Occipital lobe (tissue), 1 donor: ENCODE measurements at regions not wholly inside any gene's neighbourhood (a gene's known extent, or its start where the extent isn't known, plus 50 kb on each side); places are given as distances from the start of the nearest gene placed in this dataset.
A peak's percentile ranks its signal among the peaks of the same experiment; 100 is the strongest.
"Not testable (repeated sequence)": the region's sequence is repeated elsewhere in the genome, so short reads cannot be mapped to it uniquely, and the experiment has no call there.

Source experiments
- DNase-seq: peaks from one replicate; lab custom pipeline; 2025; lab: John Stamatoyannopoulos, UW

DNA sequence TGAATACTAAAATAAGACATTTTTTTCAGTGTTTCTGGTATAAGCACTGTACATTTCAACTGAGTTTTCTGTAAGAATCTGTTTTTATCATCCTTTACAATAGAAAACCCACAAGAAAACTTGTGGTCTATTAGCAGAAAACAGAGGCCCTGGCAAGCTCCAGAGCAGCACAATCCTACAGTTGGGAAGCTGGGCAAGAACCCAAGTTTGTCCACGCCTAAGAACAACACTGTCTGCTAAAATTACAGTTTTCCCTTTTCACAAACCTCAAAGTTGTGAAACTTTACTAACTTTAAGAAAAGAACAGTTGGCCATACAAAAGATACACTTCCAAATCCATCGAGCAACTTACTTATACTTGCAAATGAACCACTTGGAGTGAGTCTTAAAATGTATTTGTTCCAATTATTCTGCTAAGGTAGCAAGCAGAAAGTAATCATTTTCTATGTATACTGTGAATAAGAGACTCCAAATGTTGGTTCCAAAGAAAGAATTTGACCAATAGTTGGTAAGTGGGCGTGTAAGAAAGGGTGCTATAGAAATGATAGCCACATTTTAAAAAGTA, 982.0 kb upstream of the ARRDC3 start:
- peak; percentile 16 for DNase-seq

DNA sequence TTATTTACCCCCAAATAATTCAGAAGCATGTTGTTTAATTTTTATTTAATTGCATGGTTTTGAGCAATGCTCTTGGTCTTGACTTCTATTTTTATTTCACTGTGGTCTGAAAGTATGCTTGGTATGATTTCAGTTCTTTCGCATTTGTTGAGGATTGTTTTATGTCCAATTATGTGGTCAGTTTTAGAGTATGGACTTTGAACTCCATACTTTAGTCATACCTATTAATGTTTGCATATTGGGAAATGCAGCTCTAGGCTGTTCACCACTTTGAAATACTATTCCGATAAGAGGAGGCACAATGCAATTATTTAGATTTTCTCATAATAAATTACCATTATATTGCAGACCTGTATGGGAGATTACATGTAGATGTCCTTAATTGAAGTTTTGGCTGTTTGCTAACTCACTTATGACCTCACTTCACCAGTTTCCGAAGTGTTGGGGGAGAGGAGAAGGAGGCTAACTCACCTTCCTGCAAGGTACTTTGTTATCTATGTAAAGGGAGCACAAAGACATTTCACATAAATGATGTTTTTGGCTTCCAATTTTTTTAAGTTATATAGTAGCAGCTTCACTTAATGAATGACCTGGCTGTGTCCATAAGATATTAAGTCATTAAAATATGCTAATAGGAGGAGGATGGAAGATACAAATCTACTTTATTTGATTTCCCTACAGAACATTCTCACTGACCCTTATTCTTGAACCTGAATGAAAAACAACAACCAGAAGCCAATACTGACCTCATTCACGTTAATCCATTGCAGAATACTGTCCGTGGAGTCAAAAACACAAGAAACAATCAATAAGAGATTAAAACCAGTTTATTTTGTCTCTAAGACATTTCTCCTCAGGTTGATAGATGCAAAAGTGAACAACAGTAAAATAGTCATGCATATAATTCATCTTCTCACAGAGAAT, 970.3 kb upstream of the ARRDC3 start:
- DNase-seq: no peak

DNA sequence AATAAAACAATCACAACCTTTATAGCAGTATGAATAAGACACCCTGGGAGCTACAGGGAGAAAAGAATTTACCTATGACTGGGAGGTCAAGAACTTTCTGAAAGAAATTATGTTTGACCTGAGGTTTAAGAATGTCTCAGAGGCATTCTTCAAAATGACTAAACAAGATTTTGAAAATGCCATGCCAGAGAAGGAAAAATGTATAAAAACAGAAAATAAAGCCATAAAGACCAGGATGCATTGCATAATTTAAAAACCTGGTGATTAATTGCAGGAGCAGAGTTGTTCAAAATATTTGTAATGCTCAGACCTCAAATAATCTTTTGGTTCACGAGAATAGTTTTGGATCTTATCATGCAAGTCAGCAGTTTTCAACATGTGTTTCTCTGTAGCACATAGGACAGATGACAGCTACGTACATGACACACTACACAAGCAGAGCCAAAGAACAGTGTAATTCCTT, 954.7 kb upstream of the ARRDC3 start:
- no peak for DNase-seq

DNA sequence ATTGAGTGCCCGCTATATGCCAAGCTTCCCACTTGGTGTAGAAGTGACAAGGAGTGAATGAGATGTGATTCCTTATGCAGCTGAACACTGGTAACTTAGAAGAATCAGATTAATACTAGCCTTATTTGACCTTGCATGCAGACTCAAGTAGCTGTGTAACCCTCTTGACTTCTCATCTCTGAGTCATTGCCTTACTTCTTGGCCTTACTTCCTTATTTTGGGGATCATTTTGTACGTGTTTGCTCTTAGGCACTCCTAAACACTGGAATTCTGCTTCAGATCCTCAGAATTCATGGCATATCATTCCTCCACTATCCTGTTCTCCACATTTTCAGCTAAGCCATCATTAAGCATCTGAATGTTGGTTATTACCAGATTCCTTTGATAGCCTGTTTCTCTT, 948.9 kb upstream of the ARRDC3 start:
- DNase-seq: no peak

DNA sequence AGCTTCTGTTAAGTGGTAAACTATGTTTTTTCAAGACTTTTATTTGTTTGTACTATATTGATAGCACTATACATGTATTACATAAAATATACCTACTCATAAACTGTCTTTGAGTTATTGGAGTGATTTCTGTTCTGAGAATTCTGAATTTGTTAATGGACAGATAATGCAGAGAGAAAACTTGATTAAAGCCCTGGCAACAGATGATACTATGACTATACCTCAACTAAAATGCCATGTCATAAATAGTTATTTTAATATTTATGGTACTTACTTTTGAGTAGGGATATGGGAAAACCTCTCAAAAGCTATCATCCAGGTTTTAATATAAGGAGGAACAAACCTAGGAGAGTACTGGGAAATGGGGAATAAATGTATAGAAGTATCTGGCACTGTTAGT, 947.2 kb upstream of the ARRDC3 start:
- no peak for DNase-seq

DNA sequence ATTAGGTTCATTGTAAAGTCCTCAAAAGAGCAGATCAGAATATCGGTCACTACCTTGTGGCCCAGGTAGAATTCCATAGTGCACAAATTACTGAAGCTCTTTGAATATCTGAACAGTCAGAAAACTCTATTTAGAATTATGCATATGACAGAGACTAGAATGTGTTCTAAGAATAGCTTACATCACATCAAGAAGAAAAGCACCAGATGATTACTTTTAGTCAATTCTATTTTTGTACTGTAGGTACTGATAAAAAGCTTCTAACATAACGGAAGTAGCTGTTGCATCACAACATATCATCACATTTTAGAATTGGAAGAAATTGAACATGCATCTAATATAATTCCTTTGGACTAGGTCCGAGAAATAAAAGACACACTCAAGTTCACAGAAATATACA, 946.6 kb upstream of the ARRDC3 start:
- no peak for DNase-seq

DNA sequence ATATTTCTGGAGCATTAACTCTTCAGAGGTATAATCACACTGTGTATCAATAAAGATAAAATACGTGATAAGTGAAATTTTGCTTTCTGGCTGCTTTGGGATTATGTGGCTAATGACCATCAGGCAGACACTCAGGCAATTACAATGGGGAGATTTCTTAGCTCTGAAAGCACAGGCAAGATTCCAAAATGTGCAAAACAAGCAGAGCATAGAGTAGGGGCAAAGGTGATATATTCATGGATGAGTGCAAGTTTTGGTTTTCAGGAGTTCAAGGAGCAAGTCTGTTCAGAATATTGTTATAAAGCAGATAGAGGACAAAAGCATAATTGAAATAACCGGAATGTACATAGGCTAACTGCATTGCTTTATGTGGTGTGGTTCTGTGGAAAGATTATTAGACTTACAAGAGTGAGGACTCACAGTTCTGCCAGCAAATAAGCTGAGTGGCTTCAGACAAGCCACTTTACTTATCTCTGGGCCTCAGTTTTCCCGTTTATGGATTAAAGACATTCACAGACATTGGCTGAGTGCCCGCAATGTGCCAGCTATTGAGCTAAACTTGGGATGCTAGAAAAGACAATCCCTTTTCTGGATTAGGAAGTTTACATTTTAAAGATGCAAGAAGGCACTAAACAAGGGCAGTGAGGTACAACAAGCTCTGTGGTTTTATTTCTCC, 945.6 kb upstream of the ARRDC3 start:
- no peak for DNase-seq

DNA sequence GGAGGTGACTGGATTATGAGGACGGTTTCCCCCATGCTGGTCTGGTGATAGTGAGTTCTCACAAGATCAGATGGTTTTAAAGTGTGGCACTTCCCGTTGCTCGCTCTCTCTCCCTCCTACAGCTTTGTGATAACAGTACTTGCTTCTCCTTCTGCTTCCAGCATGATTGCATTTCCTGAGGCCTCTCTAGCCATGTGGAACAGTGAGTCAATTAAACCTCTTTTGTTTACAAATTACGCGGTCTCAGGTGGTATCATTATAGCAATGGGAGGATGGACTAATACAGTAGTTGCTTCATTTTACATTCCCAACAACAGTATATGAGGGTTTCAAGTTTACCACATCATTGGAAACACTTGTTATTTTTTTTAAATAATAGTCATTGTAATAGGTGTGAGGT, 937.3 kb upstream of the ARRDC3 start:
- no peak for DNase-seq

DNA sequence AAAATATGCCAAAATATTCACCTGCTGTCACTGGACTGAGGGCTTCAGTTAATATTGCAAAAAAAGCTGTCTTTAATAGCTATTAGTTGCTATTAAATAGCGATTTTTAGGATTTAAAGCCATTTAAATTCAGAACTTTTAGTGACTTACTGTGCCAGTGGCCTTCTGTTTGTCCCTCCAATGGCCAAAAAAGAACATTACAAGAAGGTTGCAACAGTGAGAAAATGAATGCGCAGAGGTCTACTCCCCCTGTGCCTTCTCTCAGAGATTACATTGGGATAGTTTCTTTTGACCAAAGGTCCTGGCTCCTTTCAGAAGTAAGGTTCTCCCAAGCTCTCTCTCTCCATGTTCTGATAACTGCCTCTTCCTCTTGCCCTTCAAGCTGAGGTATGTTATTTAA, 930.3 kb upstream of the ARRDC3 start:
- no peak for DNase-seq

DNA sequence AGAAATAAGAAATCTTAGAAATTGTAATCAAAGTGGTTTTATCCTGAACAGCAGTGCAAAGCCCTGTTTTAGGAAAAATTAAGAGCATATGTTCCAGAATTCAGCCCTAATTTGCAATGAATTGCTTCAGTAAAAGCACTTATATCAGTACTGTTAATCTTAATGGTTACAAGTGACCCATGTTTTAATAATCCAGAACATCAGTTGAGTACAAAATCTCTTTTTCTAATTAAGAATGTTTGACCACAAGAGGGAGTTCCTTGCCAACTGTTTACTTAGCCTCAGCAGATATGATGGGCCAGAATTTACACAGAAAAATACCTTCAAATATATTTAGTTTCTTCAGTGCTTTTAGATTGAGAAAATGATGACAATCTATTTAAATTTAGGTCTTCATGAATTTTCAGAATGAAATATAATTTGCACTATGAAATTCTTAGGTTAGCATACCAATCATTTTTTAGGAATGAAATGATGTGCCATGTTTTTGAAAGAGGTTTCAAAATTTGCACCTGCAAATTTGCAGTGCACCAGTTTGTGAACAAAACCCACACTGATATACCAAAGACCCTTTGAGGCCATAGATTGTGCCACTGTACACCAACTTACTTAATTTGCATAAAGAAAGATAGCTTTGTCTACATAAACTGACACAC, 926.3 kb upstream of the ARRDC3 start:
- DNase-seq: no peak

DNA sequence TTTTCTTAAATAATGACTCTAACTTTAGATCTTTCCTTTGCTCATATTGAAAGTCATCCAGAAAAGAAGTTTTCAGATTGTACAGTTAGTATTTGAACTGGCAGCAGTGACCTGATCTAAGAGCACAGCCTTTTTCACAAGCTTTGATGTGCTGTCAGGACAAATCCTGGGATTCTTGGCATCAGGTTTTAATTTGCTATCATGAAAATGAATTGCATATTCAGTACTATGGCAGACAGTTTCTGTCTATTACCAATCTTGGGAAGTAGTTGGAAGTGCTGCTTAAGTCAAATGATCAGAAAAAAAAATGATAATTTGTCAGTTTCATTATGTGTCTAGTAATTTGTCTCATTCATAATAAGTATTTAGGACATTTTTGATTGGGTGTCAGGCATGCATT, 925.6 kb upstream of the ARRDC3 start:
- DNase-seq: no peak

DNA sequence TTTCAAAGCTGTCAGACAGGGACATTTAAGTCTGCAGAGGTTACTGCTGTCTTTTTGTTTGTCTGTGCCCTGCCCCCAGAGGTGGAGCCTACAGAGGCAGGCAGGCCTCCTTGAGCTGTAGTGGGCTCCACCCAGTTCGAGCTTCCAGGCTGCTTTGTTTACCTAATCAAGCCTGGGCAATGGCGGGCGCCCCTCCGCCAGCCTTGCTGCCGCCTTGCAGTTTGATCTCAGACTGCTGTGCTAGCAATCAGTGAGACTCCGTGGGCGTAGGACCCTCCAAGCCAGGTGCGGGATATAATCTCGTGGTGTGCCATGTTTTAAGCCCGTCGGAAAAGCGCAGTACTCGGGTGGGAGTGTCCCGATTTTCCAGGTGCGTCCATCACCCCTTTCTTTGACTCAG, 919.2 kb upstream of the ARRDC3 start:
- DNase-seq: not testable (repeated sequence)

DNA sequence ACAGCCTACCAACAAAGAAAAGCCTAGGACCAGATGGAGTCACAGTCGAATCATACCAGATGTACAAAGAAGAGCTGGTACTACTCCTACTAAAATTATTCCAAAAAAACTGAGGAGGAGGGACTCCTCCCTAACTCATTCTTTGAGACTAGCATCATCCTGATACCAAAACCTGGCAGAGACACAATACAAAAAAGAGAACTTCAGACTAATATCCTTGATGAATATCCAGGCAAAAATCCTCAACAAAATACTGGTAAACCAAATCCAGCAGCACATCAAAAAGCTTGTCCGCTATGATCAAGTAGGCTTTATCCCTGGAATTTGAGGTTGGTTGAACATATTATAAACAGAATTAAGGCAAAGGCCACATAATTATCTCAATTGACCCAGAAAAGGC, 900.4 kb upstream of the ARRDC3 start:
- DNase-seq: no peak

DNA sequence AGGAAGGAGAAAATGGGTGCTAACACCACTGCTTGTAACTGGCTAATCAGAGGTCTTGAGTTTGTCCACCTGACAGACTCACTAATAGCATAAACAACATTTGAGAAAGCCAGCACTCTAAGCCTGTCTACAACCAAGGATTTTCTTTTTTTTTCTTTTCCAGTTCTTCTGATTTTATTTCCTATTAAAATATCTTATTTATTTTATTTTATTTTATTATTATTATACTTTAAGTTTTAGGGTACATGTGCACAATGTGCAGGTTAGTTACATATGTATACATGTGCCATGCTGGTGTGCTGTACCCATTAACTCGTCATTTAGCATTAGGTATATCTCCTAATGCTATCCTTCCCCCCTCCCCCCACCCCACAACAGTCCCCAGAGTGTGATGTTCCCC, 888.6 kb upstream of the ARRDC3 start:
- DNase-seq: not testable (repeated sequence)

DNA sequence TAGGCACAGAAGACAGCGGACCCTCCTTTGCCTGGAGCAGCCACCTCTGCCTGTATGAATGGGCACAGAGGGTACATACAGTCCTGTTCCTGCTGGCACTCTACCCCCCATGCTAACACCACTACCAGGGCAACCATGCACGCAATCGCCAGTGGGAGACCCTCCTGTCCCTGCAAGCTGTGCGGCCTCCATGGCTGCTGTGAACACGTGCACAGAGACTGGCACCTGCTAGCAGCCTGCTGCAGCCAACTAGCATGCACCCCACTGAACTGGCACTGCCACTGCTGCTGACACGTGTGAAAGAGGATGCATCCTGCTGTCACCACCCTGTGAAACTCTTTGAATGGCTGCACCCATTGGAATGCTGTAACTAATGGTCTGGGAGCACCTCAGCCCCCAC, 885.2 kb upstream of the ARRDC3 start:
- no peak for DNase-seq

DNA sequence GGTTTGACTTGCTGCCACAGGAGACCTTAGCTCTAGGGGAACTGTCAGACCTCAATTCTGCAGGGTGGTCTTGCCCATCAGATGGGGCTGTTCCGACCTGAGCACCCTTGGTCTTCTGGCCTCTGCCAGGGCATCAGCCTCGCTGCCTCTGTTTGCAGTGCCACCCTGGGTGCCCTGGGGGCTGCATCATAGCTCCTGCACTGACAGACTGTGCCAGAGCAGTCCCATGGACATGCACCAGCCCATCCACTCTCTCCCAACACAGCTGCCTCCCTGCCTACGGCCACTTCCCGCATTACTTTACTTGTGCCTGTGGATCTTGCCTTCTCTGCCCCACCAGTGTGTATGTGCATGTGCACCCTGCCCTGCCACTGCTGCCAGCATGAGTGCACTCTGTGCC, 884.7 kb upstream of the ARRDC3 start:
- no peak for DNase-seq

DNA sequence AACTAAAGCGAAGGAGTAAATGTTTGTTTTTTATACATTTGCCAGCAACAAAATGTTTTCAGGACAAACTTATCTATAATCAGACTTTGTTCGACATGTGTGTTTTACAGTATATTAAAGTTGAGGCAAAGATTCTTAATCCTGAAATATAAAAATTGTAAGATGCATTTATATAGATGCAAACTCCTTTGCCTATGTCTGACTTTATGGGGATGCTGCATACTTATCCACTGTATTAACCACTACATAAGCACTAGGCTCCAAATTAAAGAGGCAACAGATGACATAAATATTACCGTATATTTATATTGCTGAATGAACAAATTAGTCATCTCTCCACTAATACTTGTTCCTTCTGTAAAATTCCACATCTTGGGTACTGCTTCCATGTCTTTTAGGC, 882.7 kb upstream of the ARRDC3 start:
- DNase-seq: no peak

DNA sequence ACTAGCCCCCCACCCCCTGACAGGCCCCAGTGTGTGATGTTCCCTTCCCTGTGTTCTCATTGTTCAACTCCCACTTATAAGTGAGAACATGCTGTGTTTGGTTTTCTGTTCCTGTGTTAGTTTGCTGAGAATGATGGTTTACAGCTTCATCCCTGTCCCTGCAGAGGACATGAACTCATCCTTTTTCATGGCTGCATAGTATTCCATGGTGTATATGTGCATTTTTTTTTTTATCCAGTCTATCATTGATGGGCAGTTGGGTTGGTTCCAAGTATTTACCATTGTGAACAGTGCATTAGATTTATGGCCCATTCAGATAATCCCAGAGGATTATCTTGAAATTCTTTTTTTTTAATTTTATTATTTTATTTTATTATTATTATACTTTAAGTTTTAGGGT, 872.5 kb upstream of the ARRDC3 start:
- not testable (repeated sequence) for DNase-seq

DNA sequence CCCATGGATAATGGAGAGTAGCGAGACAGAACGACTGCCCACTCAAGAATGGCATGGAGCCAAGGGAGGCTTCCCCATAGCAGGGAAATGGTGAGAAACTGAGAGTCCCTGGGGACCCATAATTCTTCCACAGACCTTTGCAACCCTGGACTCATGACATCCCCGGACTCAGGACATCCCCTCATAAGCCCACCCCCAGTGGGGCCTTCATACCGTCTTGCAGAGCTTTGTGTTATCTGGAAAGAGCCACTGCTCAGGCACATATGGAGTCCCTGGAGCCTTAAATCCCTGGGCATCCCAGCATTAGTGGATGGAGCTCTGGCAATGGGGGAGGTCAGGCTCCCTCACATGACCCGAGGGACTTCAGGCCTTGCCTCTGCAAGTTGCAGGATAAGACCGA, 865.4 kb upstream of the ARRDC3 start:
- DNase-seq: no peak

DNA sequence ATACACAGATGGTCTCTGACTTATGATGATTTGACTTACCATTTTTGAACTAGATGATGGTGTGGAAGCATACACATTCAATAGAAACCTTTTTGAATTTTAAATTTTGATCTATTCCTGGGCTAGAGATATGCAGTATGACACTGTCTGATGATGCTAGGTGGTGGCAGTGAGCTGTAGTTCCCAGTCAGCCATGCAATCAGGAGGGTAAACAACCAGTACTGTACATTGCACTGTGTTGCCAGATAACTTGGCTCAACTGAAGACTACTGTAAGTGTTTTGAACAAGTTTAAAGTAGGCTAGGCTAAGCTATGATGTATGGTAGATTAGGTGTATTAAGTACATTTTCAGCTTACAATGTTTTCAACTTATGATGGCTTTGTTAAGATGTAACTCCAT, 859.1 kb upstream of the ARRDC3 start:
- DNase-seq: no peak

DNA sequence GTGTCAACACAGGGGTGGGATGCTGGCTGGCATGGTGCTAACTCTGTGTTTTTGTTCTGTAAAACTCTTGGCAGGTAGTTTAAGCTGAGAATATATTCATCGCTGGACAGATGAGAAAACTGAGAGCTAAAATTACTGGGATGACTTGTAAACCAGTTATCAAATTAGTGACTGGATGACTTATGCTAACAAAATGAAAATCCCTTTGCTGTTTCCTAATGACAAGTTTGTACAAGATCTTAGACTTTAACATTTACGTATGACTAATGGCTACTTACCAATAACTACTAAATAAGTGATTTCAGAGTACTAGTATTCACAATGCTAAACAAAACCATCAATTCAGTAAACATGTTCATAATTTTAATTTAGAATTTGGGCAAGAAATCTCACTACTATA, 854.8 kb upstream of the ARRDC3 start:
- no peak for DNase-seq

DNA sequence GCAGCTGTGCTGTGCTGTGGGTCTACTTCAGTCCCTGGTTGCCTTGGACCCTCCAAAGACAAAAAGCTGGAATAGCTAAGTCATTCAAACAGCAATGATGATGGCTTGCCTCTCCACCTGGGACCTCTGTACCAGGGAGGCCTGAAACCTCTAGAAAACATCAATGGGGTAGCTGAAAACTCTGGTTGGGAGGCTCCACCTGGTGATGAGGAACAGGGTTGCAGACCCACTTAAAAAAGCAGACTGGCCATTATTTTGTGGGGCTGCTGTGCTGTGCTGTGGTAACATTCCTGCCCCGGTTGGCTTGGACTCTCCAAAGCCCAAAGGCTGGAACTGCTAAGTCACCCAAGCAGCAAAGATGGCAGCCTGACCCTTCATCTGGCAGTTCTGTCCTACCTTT, 839.3 kb upstream of the ARRDC3 start:
- no peak for DNase-seq
